ENCODE measurements at regions not wholly inside any gene's neighbourhood (a gene's known extent, or its start where the extent isn't known, plus 50 kb on each side); places are given as distances from the start of the nearest gene placed in this dataset.

DNA sequence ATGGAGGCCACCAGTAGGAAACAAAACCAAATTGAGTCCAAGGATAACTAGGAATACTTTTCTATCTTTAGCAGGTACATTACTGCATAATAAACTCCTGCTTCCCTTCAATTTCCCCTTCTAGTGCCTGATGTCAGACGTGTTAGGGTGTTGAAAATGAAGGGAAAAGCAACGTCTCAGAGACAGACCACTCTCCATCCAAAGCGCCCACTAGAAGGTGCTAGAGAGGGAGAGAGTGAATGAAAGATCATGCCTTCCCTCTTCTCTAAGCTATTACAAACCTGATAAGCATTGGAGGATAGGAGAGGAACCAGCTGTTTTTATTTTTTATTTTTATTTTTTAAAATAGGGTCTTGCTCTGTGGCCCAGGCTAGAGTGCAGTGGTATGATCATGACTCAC lies 64.1 kb downstream of the ZNF641 start:
- H3K4me3 ChIP-seq (ENCODE audit: low read length) = no peak overlapping the region
- H3K9ac ChIP-seq (ENCODE audit: low read length) = no peak overlapping the region
- no peaks in the 10 kb centered on the region for H3K9me3 ChIP-seq (ENCODE audit: control insufficient read depth, low read depth, low read length)
- H3K27ac ChIP-seq (ENCODE audit: low read length) = no peak overlapping the region
- H3K4me1 ChIP-seq (ENCODE audit: control insufficient read depth, low read depth, low read length) = no peaks in the 10 kb centered on the region
- no peaks in the 10 kb centered on the region for H3K36me3 ChIP-seq (ENCODE audit: control insufficient read depth, low read depth, low read length)
- peaks cover 27% of the 10 kb centered on the region for H3K27me3 ChIP-seq (ENCODE audit: control insufficient read depth, insufficient read depth, low read length)

- Histone ChIP-seq H3K9me3 (ENCODE audit: control insufficient read depth, low read depth, low read length) (no peaks in the 10 kb centered on the region), H3K9ac (ENCODE audit: low read length) (no peak overlapping the region), H3K27ac (ENCODE audit: low read length) (no peak overlapping the region), H3K4me1 (ENCODE audit: control insufficient read depth, low read depth, low read length) (no peaks in the 10 kb centered on the region), H3K36me3 (ENCODE audit: control insufficient read depth, low read depth, low read length) (no peaks in the 10 kb centered on the region), H3K4me3 (ENCODE audit: low read length) (no peak overlapping the region), H3K27me3 (ENCODE audit: control insufficient read depth, insufficient read depth, low read length) (peaks cover 34% of the 10 kb centered on the region)
These were observed 64.7 kb downstream of the ZNF641 start for GRCh38 chr12:48285751-48286650.

GRCh38 chr12:48281811-48282210 lies 68.9 kb downstream of the ZNF641 start:
- no peaks in the 10 kb centered on the region for H3K9me3 ChIP-seq (ENCODE audit: control insufficient read depth, low read depth, low read length)
- H3K36me3 ChIP-seq (ENCODE audit: control insufficient read depth, low read depth, low read length) = no peaks in the 10 kb centered on the region
- no peak overlapping the region for H3K9ac ChIP-seq (ENCODE audit: low read length)
- peaks cover 64% of the 10 kb centered on the region for H3K27me3 ChIP-seq (ENCODE audit: control insufficient read depth, insufficient read depth, low read length)
- no peak overlapping the region for H3K4me3 ChIP-seq (ENCODE audit: low read length)
- no peak overlapping the region for H3K27ac ChIP-seq (ENCODE audit: low read length)
- peaks cover 15% of the 10 kb centered on the region for H3K4me1 ChIP-seq (ENCODE audit: control insufficient read depth, low read depth, low read length)

GRCh38 chr12:48280572-48280971 lies 70.1 kb downstream of the ZNF641 start:
- H3K27me3 ChIP-seq (ENCODE audit: control insufficient read depth, insufficient read depth, low read length) = peaks cover 64% of the 10 kb centered on the region
- H3K9ac ChIP-seq (ENCODE audit: low read length) = no peak overlapping the region
- H3K4me1 ChIP-seq (ENCODE audit: control insufficient read depth, low read depth, low read length) = peaks cover 15% of the 10 kb centered on the region
- no peak overlapping the region for H3K4me3 ChIP-seq (ENCODE audit: low read length)
- H3K36me3 ChIP-seq (ENCODE audit: control insufficient read depth, low read depth, low read length) = no peaks in the 10 kb centered on the region
- H3K9me3 ChIP-seq (ENCODE audit: control insufficient read depth, low read depth, low read length) = no peaks in the 10 kb centered on the region
- no peak overlapping the region for H3K27ac ChIP-seq (ENCODE audit: low read length)

- Histone ChIP-seq H3K27me3 (ENCODE audit: control insufficient read depth, insufficient read depth, low read length) (peaks cover 64% of the 10 kb centered on the region), H3K27ac (ENCODE audit: low read length) (no peak overlapping the region), H3K36me3 (ENCODE audit: control insufficient read depth, low read depth, low read length) (no peaks in the 10 kb centered on the region), H3K4me1 (ENCODE audit: control insufficient read depth, low read depth, low read length) (peaks cover 15% of the 10 kb centered on the region), H3K4me3 (ENCODE audit: low read length) (no peak overlapping the region), H3K9ac (ENCODE audit: low read length) (no peak overlapping the region), H3K9me3 (ENCODE audit: control insufficient read depth, low read depth, low read length) (no peaks in the 10 kb centered on the region)
These were observed 71.1 kb downstream of the ZNF641 start for GRCh38 chr12:48279601-48280000.

DNA sequence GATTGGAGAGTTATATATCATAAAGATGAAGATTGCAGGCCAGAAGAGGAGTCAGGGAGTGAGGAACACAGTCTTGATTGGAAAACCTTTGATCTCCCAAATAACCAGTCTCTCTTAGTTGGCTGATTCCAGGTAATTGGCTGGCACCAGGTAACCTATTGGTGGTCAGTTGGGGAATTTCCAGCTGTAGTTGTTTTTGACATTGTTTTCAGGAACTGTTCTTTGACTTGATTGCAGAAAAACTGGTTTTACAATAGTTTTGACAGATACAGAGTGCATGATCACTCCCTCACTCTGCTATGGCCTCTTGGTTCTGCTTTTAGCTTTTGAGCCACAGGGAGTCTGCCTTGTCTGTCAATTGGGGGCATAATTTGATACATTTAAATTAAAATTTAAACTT lies 71.6 kb downstream of the ZNF641 start:
- no peaks in the 10 kb centered on the region for H3K36me3 ChIP-seq (ENCODE audit: control insufficient read depth, low read depth, low read length)
- H3K9ac ChIP-seq (ENCODE audit: low read length) = no peak overlapping the region
- H3K4me3 ChIP-seq (ENCODE audit: low read length) = no peak overlapping the region
- H3K27me3 ChIP-seq (ENCODE audit: control insufficient read depth, insufficient read depth, low read length) = peaks cover 61% of the 10 kb centered on the region
- peaks cover 15% of the 10 kb centered on the region for H3K4me1 ChIP-seq (ENCODE audit: control insufficient read depth, low read depth, low read length)
- no peaks in the 10 kb centered on the region for H3K9me3 ChIP-seq (ENCODE audit: control insufficient read depth, low read depth, low read length)
- H3K27ac ChIP-seq (ENCODE audit: low read length) = no peak overlapping the region

- Histone ChIP-seq H3K9ac (ENCODE audit: low read length) (no peak overlapping the region), H3K4me1 (ENCODE audit: control insufficient read depth, low read depth, low read length) (peaks cover 15% of the 10 kb centered on the region), H3K36me3 (ENCODE audit: control insufficient read depth, low read depth, low read length) (no peaks in the 10 kb centered on the region), H3K9me3 (ENCODE audit: control insufficient read depth, low read depth, low read length) (no peaks in the 10 kb centered on the region), H3K27me3 (ENCODE audit: control insufficient read depth, insufficient read depth, low read length) (peaks cover 36% of the 10 kb centered on the region), H3K4me3 (ENCODE audit: low read length) (no peak overlapping the region), H3K27ac (ENCODE audit: low read length) (no peak overlapping the region)
These were observed 73.5 kb upstream of the OR10AD1 start for GRCh38 chr12:48276621-48277020.

- H3K9me3 ChIP-seq (ENCODE audit: control insufficient read depth, low read depth, low read length) = no peaks in the 10 kb centered on the region
- H3K4me3 ChIP-seq (ENCODE audit: low read length) = no peak overlapping the region
- H3K27ac ChIP-seq (ENCODE audit: low read length) = no peak overlapping the region
- no peak overlapping the region for H3K9ac ChIP-seq (ENCODE audit: low read length)
- no peaks in the 10 kb centered on the region for H3K36me3 ChIP-seq (ENCODE audit: control insufficient read depth, low read depth, low read length)
- H3K4me1 ChIP-seq (ENCODE audit: control insufficient read depth, low read depth, low read length) = no peaks in the 10 kb centered on the region
- no peaks in the 10 kb centered on the region for H3K27me3 ChIP-seq (ENCODE audit: control insufficient read depth, insufficient read depth, low read length)
These were observed 63.7 kb upstream of the OR10AD1 start for GRCh38 chr12:48266826-48267225.

GRCh38 chr12:48265777-48266176 lies 62.7 kb upstream of the OR10AD1 start:
- Histone ChIP-seq H3K27me3 (ENCODE audit: control insufficient read depth, insufficient read depth, low read length) (no peaks in the 10 kb centered on the region), H3K9ac (ENCODE audit: low read length) (no peak overlapping the region), H3K4me1 (ENCODE audit: control insufficient read depth, low read depth, low read length) (no peaks in the 10 kb centered on the region), H3K36me3 (ENCODE audit: control insufficient read depth, low read depth, low read length) (no peaks in the 10 kb centered on the region), H3K9me3 (ENCODE audit: control insufficient read depth, low read depth, low read length) (no peaks in the 10 kb centered on the region), H3K27ac (ENCODE audit: low read length) (no peak overlapping the region), H3K4me3 (ENCODE audit: low read length) (no peak overlapping the region)

GRCh38 chr12:48263617-48264016 lies 60.5 kb upstream of the OR10AD1 start:
- no peaks in the 10 kb centered on the region for H3K9me3 ChIP-seq (ENCODE audit: control insufficient read depth, low read depth, low read length)
- H3K9ac ChIP-seq (ENCODE audit: low read length) = no peak overlapping the region
- no peaks in the 10 kb centered on the region for H3K36me3 ChIP-seq (ENCODE audit: control insufficient read depth, low read depth, low read length)
- no peaks in the 10 kb centered on the region for H3K4me1 ChIP-seq (ENCODE audit: control insufficient read depth, low read depth, low read length)
- no peak overlapping the region for H3K27ac ChIP-seq (ENCODE audit: low read length)
- H3K4me3 ChIP-seq (ENCODE audit: low read length) = no peak overlapping the region
- H3K27me3 ChIP-seq (ENCODE audit: control insufficient read depth, insufficient read depth, low read length) = no peaks in the 10 kb centered on the region

GRCh38 chr12:48261773-48262172 lies 58.7 kb upstream of the OR10AD1 start:
- Histone ChIP-seq H3K9me3 (ENCODE audit: control insufficient read depth, low read depth, low read length) (no peaks in the 10 kb centered on the region), H3K27me3 (ENCODE audit: control insufficient read depth, insufficient read depth, low read length) (no peaks in the 10 kb centered on the region)

More at GRCh38 chr12:48261773-48262172, 58.7 kb upstream of the OR10AD1 start:
- Histone ChIP-seq H3K4me3 (ENCODE audit: low read length) (no peak overlapping the region), H3K9ac (ENCODE audit: low read length) (no peak overlapping the region), H3K27ac (ENCODE audit: low read length) (no peak overlapping the region), H3K36me3 (ENCODE audit: control insufficient read depth, low read depth, low read length) (no peaks in the 10 kb centered on the region), H3K4me1 (ENCODE audit: control insufficient read depth, low read depth, low read length) (no peaks in the 10 kb centered on the region)
